Mesenteric fat pad (tissue), 1 donor: ENCODE measurements at regions not wholly inside any gene's neighbourhood (a gene's known extent, or its start where the extent isn't known, plus 50 kb on each side); places are given as distances from the start of the nearest gene placed in this dataset.

Source experiments
- DNase-seq: peaks from one replicate; pipeline ENCODE4 v3.0.0-alpha.2; 2020; ENCODE audit warnings: low spot score
- donor health status: DM: yes; HTN: yes; CAD: no.

DNA sequence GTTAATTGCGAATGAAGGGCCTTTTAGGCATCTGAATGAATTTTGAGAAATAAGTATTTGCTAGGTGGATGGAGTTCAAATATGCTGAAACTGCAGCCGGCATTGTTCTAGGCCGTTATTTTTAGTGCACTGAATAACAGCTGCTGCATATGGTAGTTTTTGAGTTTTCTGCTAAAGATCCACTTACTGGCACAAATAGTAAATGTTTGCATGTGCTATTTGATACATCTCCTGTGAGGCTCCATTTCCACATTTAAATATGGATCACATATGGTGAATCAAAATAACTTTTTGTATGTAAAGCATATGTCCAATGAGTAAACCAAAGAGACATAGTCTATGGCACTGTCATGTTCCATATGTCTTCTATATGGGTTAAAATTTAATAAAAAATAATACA lies 56.7 kb upstream of the CNTN4 start:
- DNase-seq = no peak
